H1 (cell line): ENCODE measurements at regions not wholly inside any gene's neighbourhood (a gene's known extent, or its start where the extent isn't known, plus 50 kb on each side); places are given as distances from the start of the nearest gene placed in this dataset.

Experiments
- ATF3 ChIP-seq: IDR thresholded peaks from 2 replicates; pipeline ENCODE4 v1.6.1; 2011; ENCODE audit warnings: low read depth, mild to moderate bottlenecking, low read length; ENCODE audit not compliant: insufficient read depth
- CBX8 ChIP-seq: fragments of 300-800, 300-1000 bp; sonication (generic); IDR thresholded peaks from 2 replicates; pipeline ENCODE4 v1.7.1; 2016; ENCODE audit warnings: low read depth, low read length, borderline replicate concordance
- EP300 ChIP-seq, 2 experiments: IDR thresholded peaks; 1 replicate in 1 of 2; 2 replicates in 1 of 2; pipeline ENCODE4 v1.6.1; 2011 to 2012; ENCODE audit warnings: low read depth in 2 of 2, low read length in 2 of 2, mild to moderate bottlenecking in 2 of 2, borderline replicate concordance in 1 of 2, inconsistent platforms in 1 of 2, moderate library complexity in 1 of 2
- GABPA ChIP-seq: IDR thresholded peaks from 2 replicates; pipeline ENCODE4 v1.6.1; 2011; ENCODE audit warnings: mild to moderate bottlenecking, low read length, moderate library complexity, borderline replicate concordance; ENCODE audit not compliant: insufficient read depth
- GTF2F1 ChIP-seq: IDR thresholded peaks from 2 replicates; pipeline ENCODE4 v1.6.1; 2012; ENCODE audit warnings: low read depth, low read length, improper control_type of control experiment, borderline replicate concordance
- MAX ChIP-seq: IDR thresholded peaks from 2 replicates; pipeline ENCODE4 v1.6.1; 2012; ENCODE audit warnings: inconsistent platforms
- RFX5 ChIP-seq: IDR thresholded peaks from 2 replicates; pipeline ENCODE4 v1.6.1; 2011; ENCODE audit warnings: low read depth, low read length, improper control_type of control experiment, borderline replicate concordance
- SRF ChIP-seq: IDR thresholded peaks from 2 replicates; pipeline ENCODE4 v1.6.1; 2011; ENCODE audit warnings: mild to moderate bottlenecking, low read depth, low read length, moderate library complexity
- TF ChIP-seq, protein P1 (sequence below): fragments of 300-600 bp; sonication (generic); IDR thresholded peaks from 2 replicates; pipeline ENCODE4 v1.7.1; 2012; ENCODE audit warnings: low read length, moderate library complexity, mild to moderate bottlenecking, inconsistent platforms; ENCODE audit not compliant: insufficient replicate concordance

GRCh38 chr3:164200053-164200823, 878.1 kb downstream of the SI start (continued):
- TF ChIP-seq, protein P1, sequence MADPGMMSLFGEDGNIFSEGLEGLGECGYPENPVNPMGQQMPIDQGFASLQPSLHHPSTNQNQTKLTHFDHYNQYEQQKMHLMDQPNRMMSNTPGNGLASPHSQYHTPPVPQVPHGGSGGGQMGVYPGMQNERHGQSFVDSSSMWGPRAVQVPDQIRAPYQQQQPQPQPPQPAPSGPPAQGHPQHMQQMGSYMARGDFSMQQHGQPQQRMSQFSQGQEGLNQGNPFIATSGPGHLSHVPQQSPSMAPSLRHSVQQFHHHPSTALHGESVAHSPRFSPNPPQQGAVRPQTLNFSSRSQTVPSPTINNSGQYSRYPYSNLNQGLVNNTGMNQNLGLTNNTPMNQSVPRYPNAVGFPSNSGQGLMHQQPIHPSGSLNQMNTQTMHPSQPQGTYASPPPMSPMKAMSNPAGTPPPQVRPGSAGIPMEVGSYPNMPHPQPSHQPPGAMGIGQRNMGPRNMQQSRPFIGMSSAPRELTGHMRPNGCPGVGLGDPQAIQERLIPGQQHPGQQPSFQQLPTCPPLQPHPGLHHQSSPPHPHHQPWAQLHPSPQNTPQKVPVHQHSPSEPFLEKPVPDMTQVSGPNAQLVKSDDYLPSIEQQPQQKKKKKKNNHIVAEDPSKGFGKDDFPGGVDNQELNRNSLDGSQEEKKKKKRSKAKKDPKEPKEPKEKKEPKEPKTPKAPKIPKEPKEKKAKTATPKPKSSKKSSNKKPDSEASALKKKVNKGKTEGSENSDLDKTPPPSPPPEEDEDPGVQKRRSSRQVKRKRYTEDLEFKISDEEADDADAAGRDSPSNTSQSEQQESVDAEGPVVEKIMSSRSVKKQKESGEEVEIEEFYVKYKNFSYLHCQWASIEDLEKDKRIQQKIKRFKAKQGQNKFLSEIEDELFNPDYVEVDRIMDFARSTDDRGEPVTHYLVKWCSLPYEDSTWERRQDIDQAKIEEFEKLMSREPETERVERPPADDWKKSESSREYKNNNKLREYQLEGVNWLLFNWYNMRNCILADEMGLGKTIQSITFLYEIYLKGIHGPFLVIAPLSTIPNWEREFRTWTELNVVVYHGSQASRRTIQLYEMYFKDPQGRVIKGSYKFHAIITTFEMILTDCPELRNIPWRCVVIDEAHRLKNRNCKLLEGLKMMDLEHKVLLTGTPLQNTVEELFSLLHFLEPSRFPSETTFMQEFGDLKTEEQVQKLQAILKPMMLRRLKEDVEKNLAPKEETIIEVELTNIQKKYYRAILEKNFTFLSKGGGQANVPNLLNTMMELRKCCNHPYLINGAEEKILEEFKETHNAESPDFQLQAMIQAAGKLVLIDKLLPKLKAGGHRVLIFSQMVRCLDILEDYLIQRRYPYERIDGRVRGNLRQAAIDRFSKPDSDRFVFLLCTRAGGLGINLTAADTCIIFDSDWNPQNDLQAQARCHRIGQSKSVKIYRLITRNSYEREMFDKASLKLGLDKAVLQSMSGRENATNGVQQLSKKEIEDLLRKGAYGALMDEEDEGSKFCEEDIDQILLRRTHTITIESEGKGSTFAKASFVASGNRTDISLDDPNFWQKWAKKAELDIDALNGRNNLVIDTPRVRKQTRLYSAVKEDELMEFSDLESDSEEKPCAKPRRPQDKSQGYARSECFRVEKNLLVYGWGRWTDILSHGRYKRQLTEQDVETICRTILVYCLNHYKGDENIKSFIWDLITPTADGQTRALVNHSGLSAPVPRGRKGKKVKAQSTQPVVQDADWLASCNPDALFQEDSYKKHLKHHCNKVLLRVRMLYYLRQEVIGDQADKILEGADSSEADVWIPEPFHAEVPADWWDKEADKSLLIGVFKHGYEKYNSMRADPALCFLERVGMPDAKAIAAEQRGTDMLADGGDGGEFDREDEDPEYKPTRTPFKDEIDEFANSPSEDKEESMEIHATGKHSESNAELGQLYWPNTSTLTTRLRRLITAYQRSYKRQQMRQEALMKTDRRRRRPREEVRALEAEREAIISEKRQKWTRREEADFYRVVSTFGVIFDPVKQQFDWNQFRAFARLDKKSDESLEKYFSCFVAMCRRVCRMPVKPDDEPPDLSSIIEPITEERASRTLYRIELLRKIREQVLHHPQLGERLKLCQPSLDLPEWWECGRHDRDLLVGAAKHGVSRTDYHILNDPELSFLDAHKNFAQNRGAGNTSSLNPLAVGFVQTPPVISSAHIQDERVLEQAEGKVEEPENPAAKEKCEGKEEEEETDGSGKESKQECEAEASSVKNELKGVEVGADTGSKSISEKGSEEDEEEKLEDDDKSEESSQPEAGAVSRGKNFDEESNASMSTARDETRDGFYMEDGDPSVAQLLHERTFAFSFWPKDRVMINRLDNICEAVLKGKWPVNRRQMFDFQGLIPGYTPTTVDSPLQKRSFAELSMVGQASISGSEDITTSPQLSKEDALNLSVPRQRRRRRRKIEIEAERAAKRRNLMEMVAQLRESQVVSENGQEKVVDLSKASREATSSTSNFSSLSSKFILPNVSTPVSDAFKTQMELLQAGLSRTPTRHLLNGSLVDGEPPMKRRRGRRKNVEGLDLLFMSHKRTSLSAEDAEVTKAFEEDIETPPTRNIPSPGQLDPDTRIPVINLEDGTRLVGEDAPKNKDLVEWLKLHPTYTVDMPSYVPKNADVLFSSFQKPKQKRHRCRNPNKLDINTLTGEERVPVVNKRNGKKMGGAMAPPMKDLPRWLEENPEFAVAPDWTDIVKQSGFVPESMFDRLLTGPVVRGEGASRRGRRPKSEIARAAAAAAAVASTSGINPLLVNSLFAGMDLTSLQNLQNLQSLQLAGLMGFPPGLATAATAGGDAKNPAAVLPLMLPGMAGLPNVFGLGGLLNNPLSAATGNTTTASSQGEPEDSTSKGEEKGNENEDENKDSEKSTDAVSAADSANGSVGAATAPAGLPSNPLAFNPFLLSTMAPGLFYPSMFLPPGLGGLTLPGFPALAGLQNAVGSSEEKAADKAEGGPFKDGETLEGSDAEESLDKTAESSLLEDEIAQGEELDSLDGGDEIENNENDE = no peak
- TF ChIP-seq CBX8 (no peak), RFX5 (no peak), EP300 (IDR thresholded peaks at IDR 0.05; ENCODE audit: borderline replicate concordance in 1 of 2, low read depth in 2 of 2, low read length in 2 of 2) (no peak), GABPA (no peak), MAX (no peak), SRF (no peak), GTF2F1 (no peak), ATF3 (no peak)
